GM23338 (cell line): ENCODE measurements at regions not wholly inside any gene's neighbourhood (a gene's known extent, or its start where the extent isn't known, plus 50 kb on each side); places are given as distances from the start of the nearest gene placed in this dataset.

Experiments
- ATAC-seq: fragments of 200-7000 bp; cut with Tn5 transposase; 3 replicates; pipeline ENCODE4 v1.9.1; 2020
- DNase-seq: peaks from one replicate; pipeline ENCODE4 v3.0.0-alpha.2; 2015; ENCODE audit warnings: low spot score
- H2AFZ ChIP-seq: fragments of 200-600 bp; sonication (generic); 2 replicates; pipeline ENCODE4 v1.8.0; 2016; ENCODE audit warnings: antibody characterized with exemption, mild to moderate bottlenecking, moderate library complexity
- H3F3A ChIP-seq: fragments of 200-600 bp; sonication (generic); replicated peaks from 2 replicates; pipeline ENCODE4 v1.8.0; 2017; ENCODE audit warnings: antibody characterized with exemption, mixed run types, low read depth
- H3K27ac ChIP-seq: fragments of 200-600 bp; sonication (generic); 2 replicates; pipeline ENCODE4 v1.6.1; 2016; ENCODE audit warnings: low read depth
- H3K27me3 ChIP-seq: fragments of 200-600 bp; sonication (generic); 2 replicates; pipeline ENCODE4 v1.8.0; 2016; ENCODE audit warnings: mild to moderate bottlenecking, mixed run types, moderate library complexity; ENCODE audit not compliant: insufficient read depth
- H3K36me3 ChIP-seq: fragments of 200-600 bp; sonication (generic); 2 replicates; pipeline ENCODE4 v1.8.0; 2016; ENCODE audit warnings: mild to moderate bottlenecking; ENCODE audit not compliant: insufficient read depth
- H3K4me1 ChIP-seq: fragments of 200-600 bp; sonication (generic); 2 replicates; pipeline ENCODE4 v1.8.0; 2016; ENCODE audit warnings: mild to moderate bottlenecking, moderate library complexity; ENCODE audit not compliant: insufficient read depth
- H3K4me2 ChIP-seq: fragments of 200-600 bp; sonication (generic); 2 replicates; pipeline ENCODE4 v1.7.1; 2017; ENCODE audit warnings: mixed run types
- H3K4me3 ChIP-seq: fragments of 200-600 bp; sonication (generic); 2 replicates; pipeline ENCODE4 v1.6.1; 2016; ENCODE audit warnings: mixed run types
- H3K79me2 ChIP-seq: fragments of 200-600 bp; sonication (generic); replicated peaks from 2 replicates; pipeline ENCODE4 v1.8.0; 2017; ENCODE audit warnings: mild to moderate bottlenecking; ENCODE audit not compliant: insufficient read depth
- H3K9me2 ChIP-seq: fragments of 200-600 bp; sonication (generic); 2 replicates; pipeline ENCODE4 v1.8.0; 2017; ENCODE audit not compliant: insufficient read depth
- H4K20me1 ChIP-seq: fragments of 200-600 bp; sonication (generic); replicated peaks from 2 replicates; pipeline ENCODE4 v1.8.0; 2017; ENCODE audit warnings: mild to moderate bottlenecking; ENCODE audit not compliant: insufficient read depth
- H3K27ac Mint-ChIP-seq: 2 replicates; pipeline ENCODE4 v1.8.0; 2020; ENCODE audit warnings: inconsistent platforms, mild to moderate bottlenecking, moderate library complexity, mixed read lengths
- H3K27me3 Mint-ChIP-seq: 3 replicates; pipeline ENCODE4 v1.8.0; 2022; ENCODE audit warnings: low read depth, mild to moderate bottlenecking, moderate library complexity, mixed read lengths, inconsistent platforms; ENCODE audit not compliant: insufficient read depth, poor library complexity
- H3K36me3 Mint-ChIP-seq: 3 replicates; pipeline ENCODE4 v1.8.0; 2021; ENCODE audit warnings: low read depth, mild to moderate bottlenecking, inconsistent platforms, moderate library complexity, mixed read lengths
- H3K4me1 Mint-ChIP-seq: 3 replicates; pipeline ENCODE4 v1.8.0; 2020; ENCODE audit warnings: mild to moderate bottlenecking, inconsistent platforms, mixed read lengths
- H3K4me3 Mint-ChIP-seq: 3 replicates; pipeline ENCODE4 v1.8.0; 2021; ENCODE audit warnings: moderate library complexity, mild to moderate bottlenecking, inconsistent platforms, mixed read lengths
- H3K9me3 Mint-ChIP-seq: 3 replicates; pipeline ENCODE4 v1.8.0; 2020; ENCODE audit warnings: moderate library complexity, mild to moderate bottlenecking, inconsistent platforms, mixed read lengths
- CREB1 ChIP-seq: fragments of 250-450 bp; sonication (Bioruptor Pico); IDR thresholded peaks from 2 replicates; pipeline ENCODE4 v1.5.0; 2020; ENCODE audit warnings: low read depth, mild to moderate bottlenecking, moderate library complexity
- CTCF ChIP-seq, 2 experiments: fragments of 200-600 bp in 1 of 2; sonication (generic) in 1 of 2; conservative IDR thresholded peaks; 2 replicates each; pipeline versions ENCODE4 v1.5.1 to v1.6.1; 2016 to 2017; ENCODE audit warnings: antibody characterized with exemption in 2 of 2, low read depth in 2 of 2, mild to moderate bottlenecking in 2 of 2, moderate library complexity in 1 of 2
- ETS1 ChIP-seq: IDR thresholded peaks from 2 replicates; pipeline ENCODE4 v1.6.1; 2016; ENCODE audit warnings: antibody characterized with exemption
- EZH2 ChIP-seq: fragments of 200-600 bp; sonication (generic); IDR thresholded peaks from one replicate; pipeline ENCODE4 v1.8.0; 2017; ENCODE audit warnings: antibody characterized with exemption, mild to moderate bottlenecking, low read depth; ENCODE audit not compliant: unreplicated experiment
- EZH2phosphoT487 ChIP-seq: fragments of 200-600 bp; sonication (generic); IDR thresholded peaks from one replicate; pipeline ENCODE4 v1.8.1; 2018; ENCODE audit warnings: antibody characterized with exemption; ENCODE audit not compliant: unreplicated experiment
- JUNB ChIP-seq: IDR thresholded peaks from one replicate; pipeline ENCODE4 v1.6.1; 2016; ENCODE audit warnings: antibody characterized with exemption; ENCODE audit not compliant: unreplicated experiment
- NANOG ChIP-seq: IDR thresholded peaks from 2 replicates; pipeline ENCODE4 v1.6.1; 2016; ENCODE audit warnings: antibody characterized with exemption, borderline replicate concordance
- POLR2AphosphoS5 ChIP-seq: IDR thresholded peaks from 2 replicates; pipeline ENCODE4 v1.6.1; 2016; ENCODE audit warnings: antibody characterized with exemption, low read depth
- REST ChIP-seq: IDR thresholded peaks from one replicate; pipeline ENCODE4 v1.6.1; 2018; ENCODE audit warnings: antibody characterized with exemption; ENCODE audit not compliant: unreplicated experiment
- STAT1 ChIP-seq: IDR thresholded peaks from one replicate; pipeline ENCODE4 v1.6.1; 2016; ENCODE audit warnings: antibody characterized with exemption; ENCODE audit not compliant: unreplicated experiment
- ZNF114 ChIP-seq: fragments of 250-450 bp; sonication (Bioruptor Pico); IDR thresholded peaks from 2 replicates; pipeline ENCODE4 v1.5.0; 2020; ENCODE audit warnings: mild to moderate bottlenecking, moderate library complexity
- ZNF331 ChIP-seq: fragments of 250-450 bp; sonication (Bioruptor Pico); IDR thresholded peaks from 2 replicates; pipeline ENCODE4 v1.5.0; 2020; ENCODE audit warnings: low read depth, mild to moderate bottlenecking, moderate library complexity
- ZNF462 ChIP-seq: fragments of 250-450 bp; sonication (Bioruptor Pico); IDR thresholded peaks from 2 replicates; pipeline ENCODE4 v1.5.0; 2020; ENCODE audit warnings: mild to moderate bottlenecking, moderate library complexity

GRCh38 chr4:181701894-181702293 is 541.3 kb upstream of the TENM3 start:
- Mint-ChIP-seq H3K36me3 (no peaks in the 10 kb centered on the region), H3K4me1 (no peaks in the 10 kb centered on the region), H3K27me3 (no peaks in the 10 kb centered on the region), H3K4me3 (no peak overlapping the region), H3K27ac (no peak overlapping the region), H3K9me3 (no peaks in the 10 kb centered on the region)
- Histone ChIP-seq H3K79me2 (no peaks in the 10 kb centered on the region), H3K9me2 (no peaks in the 10 kb centered on the region), H3K27me3 (no peaks in the 10 kb centered on the region), H3K4me2 (no peak overlapping the region), H3K27ac (no peak overlapping the region), H3K4me1 (no peaks in the 10 kb centered on the region), H4K20me1 (no peaks in the 10 kb centered on the region), H3F3A (no peaks in the 10 kb centered on the region), H3K36me3 (no peaks in the 10 kb centered on the region), H2AFZ (0 out of 2 replicates have a peak overlapping the region, but pooled peaks have one; percentile 23), H3K4me3 (no peak overlapping the region)
- DNase-seq (no peak), ATAC-seq (no peak)
- no peak for TF ChIP-seq CTCF (conservative IDR thresholded peaks at IDR 0.05; ENCODE audit: low read depth in 2 of 2)
- TF ChIP-seq ZNF331 (CRISPR knock-in tag): no peak
- TF ChIP-seq JUNB: no peak
- TF ChIP-seq STAT1: no peak
- TF ChIP-seq CREB1: no peak
- no peak for TF ChIP-seq EZH2
- TF ChIP-seq ZNF462 (CRISPR knock-in tag): no peak
- TF ChIP-seq EZH2phosphoT487: no peak
- no peak for TF ChIP-seq POLR2AphosphoS5
- TF ChIP-seq ETS1: no peak
- TF ChIP-seq REST: no peak
- no peak for TF ChIP-seq NANOG
- TF ChIP-seq ZNF114 (CRISPR knock-in tag): no peak
